Panc1 (cell line): ENCODE measurements at regions not wholly inside any gene's neighbourhood (a gene's known extent, or its start where the extent isn't known, plus 50 kb on each side); places are given as distances from the start of the nearest gene placed in this dataset.

ENCODE experiments used
- ATAC-seq: fragments of 200-7000 bp; cut with Tn5 transposase; 2 replicates; pipeline ENCODE4 v1.9.1; 2020; ENCODE audit warnings: mild to moderate bottlenecking, moderate library complexity
- BruUV-seq: library from RNA; stranded (reverse); fragments of 400-500 nt; replicated peaks from 2 replicates; lab custom pipeline; 2021; lab: Mats Ljungman, UMichigan
- CTCF ChIA-PET: fragments of 300-600 bp; sonication (Branson Sonifier 250); formaldehyde crosslinking; loops from one replicate; lab custom pipeline; 2022; ENCODE audit warnings: antibody characterized with exemption; lab: Charles Lee
- POLR2A ChIA-PET: fragments of 300-600 bp; sonication (Branson Sonifier 250); formaldehyde crosslinking; loops from one replicate; lab custom pipeline; 2022; ENCODE audit warnings: antibody characterized with exemption; lab: Charles Lee
- DNase-seq: peaks from one replicate; pipeline ENCODE4 v3.0.0-alpha.2; 2010; ENCODE audit warnings: low read depth, low spot score
- H3K27ac ChIP-seq: 2 replicates; pipeline ENCODE4 v1.5.1; 2011; ENCODE audit warnings: mild to moderate bottlenecking, low read length, inconsistent platforms
- H3K27me3 ChIP-seq: fragments of 200-500 bp; sonication (Bioruptor generic); 2 replicates; pipeline ENCODE4 v1.6.0; 2014; ENCODE audit warnings: low read length, inconsistent platforms; ENCODE audit not compliant: control insufficient read depth, insufficient read depth
- H3K36me3 ChIP-seq: fragments of 200-500 bp; sonication (Bioruptor generic); 2 replicates; pipeline ENCODE4 v1.5.1; 2014; ENCODE audit warnings: inconsistent platforms, mild to moderate bottlenecking, low read length, moderate library complexity; ENCODE audit not compliant: control insufficient read depth, insufficient read depth
- H3K4me1 ChIP-seq: 2 replicates; pipeline ENCODE4 v1.5.1; 2011; ENCODE audit warnings: inconsistent platforms, mild to moderate bottlenecking, low read length, moderate library complexity; ENCODE audit not compliant: control insufficient read depth, insufficient read depth
- H3K4me3 ChIP-seq, 2 experiments: 2 replicates each; pipeline ENCODE4 v1.5.1; 2011 to 2012; ENCODE audit warnings: low read depth in 2 of 2, low read length in 2 of 2, mild to moderate bottlenecking in 2 of 2, inconsistent platforms in 1 of 2, moderate library complexity in 1 of 2
- H3K9me3 ChIP-seq: fragments of 200-500 bp; sonication (Bioruptor generic); 2 replicates; pipeline ENCODE4 v1.5.1; 2014; ENCODE audit warnings: low read depth, mild to moderate bottlenecking, inconsistent platforms, low read length, moderate library complexity; ENCODE audit not compliant: control insufficient read depth, insufficient read depth
- CTCF ChIP-seq: fragments of 450-650 bp; IDR thresholded peaks from 2 replicates; pipeline ENCODE4 v1.5.1; 2017; ENCODE audit warnings: mild to moderate bottlenecking
- POLR2AphosphoS5 ChIP-seq: IDR thresholded peaks from 2 replicates; pipeline ENCODE4 v1.6.1; 2012; ENCODE audit warnings: mild to moderate bottlenecking, low read depth, low read length, moderate library complexity
- REST ChIP-seq, 2 experiments: IDR thresholded peaks; 2 replicates each; pipeline ENCODE4 v1.6.1; 2011 to 2012; ENCODE audit warnings: low read depth in 2 of 2, control low read depth in 1 of 2, low read length in 1 of 2, mild to moderate bottlenecking in 1 of 2, moderate library complexity in 1 of 2; ENCODE audit not compliant: insufficient read depth in 1 of 2
- SIN3A ChIP-seq: IDR thresholded peaks from 2 replicates; pipeline ENCODE4 v1.6.1; 2012; ENCODE audit warnings: low read depth, mild to moderate bottlenecking, low read length, moderate library complexity, borderline replicate concordance; ENCODE audit not compliant: insufficient read depth
- TCF7L2 ChIP-seq: IDR thresholded peaks from 2 replicates; pipeline ENCODE4 v1.6.1; 2011; ENCODE audit warnings: mild to moderate bottlenecking, low read depth, low read length, inconsistent platforms
- in situ Hi-C: cut with HindIII; loops from 2 replicates; pipeline ENCODE4 v1.10.0; 2016; ENCODE audit warnings: low sequenced_read_pairs, low pct_unique_long_range_greater_than_20kb
- intact Hi-C: fragments of 100-400 bp; cut with micrococcal nuclease; formaldehyde crosslinking; loops from one replicate; pipeline ENCODE4 v1.10.0; 2022; ENCODE audit not compliant: unreplicated experiment

GRCh38 chr12:25839470-25839869 is 119.0 kb upstream of the RASSF8 start:
- H3K4me3 ChIP-seq: no peak overlapping the region
- no peaks in the 10 kb centered on the region for H3K36me3 ChIP-seq
- BruUV-seq: no TSS peak
- peaks cover 5% of the 10 kb centered on the region; the same call in 1 of the 2 replicates for H3K4me1 ChIP-seq
- ATAC-seq: peak; percentile 83
- no peaks in the 10 kb centered on the region for H3K9me3 ChIP-seq
- DNase-seq: no peak
- POLR2A ChIA-PET: interaction anchor here (0.6 kb wide), 1 partner anchor 400 kb away, joined by 3 read pairs; no protein-coding TSS in a partner anchor
- no peak for TF ChIP-seq SIN3A
- H3K27me3 ChIP-seq: peaks cover 22% of the 10 kb centered on the region; the same call in 1 of the 2 replicates
- intact Hi-C loops: no loop called here
- in situ Hi-C loops: no loop called here
- peak overlapping the region; percentile 8; the same call in 1 of the 2 replicates for H3K27ac ChIP-seq
- CTCF ChIA-PET: no interaction called here

GRCh38 chr12:25840678-25841465 is 117.6 kb upstream of the RASSF8 start:
- ChIA-PET POLR2A (interaction anchor here (0.6 kb wide), 1 partner anchor 458 kb away, joined by 3 read pairs; no protein-coding TSS in a partner anchor), CTCF (no interaction called here)
- ATAC-seq (no peak), DNase-seq (no peak)
- Histone ChIP-seq H3K36me3 (no peaks in the 10 kb centered on the region), H3K4me3 (no peak overlapping the region), H3K4me1 (peaks cover 5% of the 10 kb centered on the region; the same call in 1 of the 2 replicates), H3K27ac (no peak overlapping the region), H3K9me3 (no peaks in the 10 kb centered on the region), H3K27me3 (peaks cover 10% of the 10 kb centered on the region; the same call in 1 of the 2 replicates)
- intact Hi-C loops (no loop called here), in situ Hi-C loops (no loop called here)
- BruUV-seq: no TSS peak
- TF ChIP-seq CTCF (peak; percentile 6; the same call in 1 of the 2 replicates), SIN3A (no peak), POLR2AphosphoS5 (no peak)

- BruUV-seq: no TSS peak
- H3K4me1 ChIP-seq: peaks cover 5% of the 10 kb centered on the region; the same call in 1 of the 2 replicates
- H3K27me3 ChIP-seq: peaks cover 8% of the 10 kb centered on the region; the same call in 1 of the 2 replicates
- intact Hi-C loops: no loop called here
- no peak for ATAC-seq
- TF ChIP-seq TCF7L2: no peak
- no peak for TF ChIP-seq REST (IDR thresholded peaks at IDR 0.05; ENCODE audit: insufficient read depth in 1 of 2, low read depth in 2 of 2, low read length in 1 of 2)
- no peak for TF ChIP-seq SIN3A
- no peak for TF ChIP-seq CTCF
- TF ChIP-seq POLR2AphosphoS5: no peak
- ChIA-PET CTCF (no interaction called here), POLR2A (no interaction called here)
- no peaks in the 10 kb centered on the region for H3K36me3 ChIP-seq
- in situ Hi-C loops: no loop called here
- no peak for DNase-seq
- H3K9me3 ChIP-seq: no peaks in the 10 kb centered on the region
- H3K27ac ChIP-seq: no peak overlapping the region
- no peak overlapping the region for H3K4me3 ChIP-seq
Observed at GRCh38 chr12:25842254-25842653, 116.2 kb upstream of the RASSF8 start.
